Neutrophil (primary cell): ENCODE measurements at regions not wholly inside any gene's neighbourhood (a gene's known extent, or its start where the extent isn't known, plus 50 kb on each side); places are given as distances from the start of the nearest gene placed in this dataset.

Experiments
- H3K27ac ChIP-seq: fragments of 200-600 bp; sonication (generic); 2 replicates; pipeline ENCODE4 v1.5.1; 2016; ENCODE audit warnings: mild to moderate bottlenecking, moderate library complexity
- H3K27me3 ChIP-seq: fragments of 200-600 bp; sonication (generic); 2 replicates; pipeline ENCODE4 v1.6.0; 2016; ENCODE audit warnings: mild to moderate bottlenecking
- H3K36me3 ChIP-seq: fragments of 200-600 bp; sonication (generic); 2 replicates; pipeline ENCODE4 v1.5.1; 2017
- H3K4me1 ChIP-seq, 2 experiments: fragments of 200-600 bp in 1 of 2; sonication (generic) in 1 of 2; 1 replicate in 1 of 2; 2 replicates in 1 of 2; pipeline versions ENCODE4 v1.5.1 to v1.6.1; 2013 to 2016; ENCODE audit warnings: low read depth in 1 of 2, low read length in 1 of 2, mild to moderate bottlenecking in 1 of 2, moderate library complexity in 1 of 2; ENCODE audit not compliant: control insufficient read depth in 1 of 2, insufficient read depth in 1 of 2
- H3K4me3 ChIP-seq, 2 experiments: fragments of 200-600 bp in 1 of 2; sonication (generic) in 1 of 2; 1 replicate in 1 of 2; 2 replicates in 1 of 2; pipeline ENCODE4 v1.5.1; 2013 to 2016; ENCODE audit warnings: low read depth in 1 of 2, low read length in 1 of 2, mild to moderate bottlenecking in 1 of 2, moderate library complexity in 1 of 2
- H3K9me3 ChIP-seq: fragments of 200-600 bp; sonication (generic); 2 replicates; pipeline ENCODE4 v1.5.1; 2016
- TF ChIP-seq, protein P1 (sequence below): fragments of 200-600 bp; sonication (generic); IDR thresholded peaks from 2 replicates; pipeline ENCODE4 v1.5.1; 2016; ENCODE audit warnings: antibody characterized with exemption

DNA sequence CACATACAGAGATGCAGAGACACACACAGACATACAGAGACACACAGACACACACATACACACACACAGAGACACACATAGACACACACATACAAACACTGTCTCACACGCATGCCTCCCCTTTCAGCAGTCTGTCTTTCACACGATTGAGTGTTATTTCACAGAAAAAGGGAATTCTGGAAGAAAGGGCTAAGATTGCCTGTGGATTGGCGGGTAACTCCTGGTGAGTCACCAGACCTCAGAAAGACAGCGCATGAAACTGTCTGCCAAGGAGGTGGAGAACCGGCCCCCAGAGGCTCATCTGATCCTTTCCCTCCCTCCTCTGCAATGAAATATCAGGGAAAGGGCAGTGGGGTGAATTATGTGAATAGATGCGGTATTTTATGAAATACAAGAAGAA, 127.2 kb upstream of the GSC start:
- Histone ChIP-seq H3K9me3 (no peaks in the 10 kb centered on the region), H3K36me3 (no peaks in the 10 kb centered on the region), H3K27ac (no peak overlapping the region), H3K4me3 (no peak overlapping the region), H3K4me1 (no peaks in the 10 kb centered on the region), H3K27me3 (no peaks in the 10 kb centered on the region)
- TF ChIP-seq, protein P1, sequence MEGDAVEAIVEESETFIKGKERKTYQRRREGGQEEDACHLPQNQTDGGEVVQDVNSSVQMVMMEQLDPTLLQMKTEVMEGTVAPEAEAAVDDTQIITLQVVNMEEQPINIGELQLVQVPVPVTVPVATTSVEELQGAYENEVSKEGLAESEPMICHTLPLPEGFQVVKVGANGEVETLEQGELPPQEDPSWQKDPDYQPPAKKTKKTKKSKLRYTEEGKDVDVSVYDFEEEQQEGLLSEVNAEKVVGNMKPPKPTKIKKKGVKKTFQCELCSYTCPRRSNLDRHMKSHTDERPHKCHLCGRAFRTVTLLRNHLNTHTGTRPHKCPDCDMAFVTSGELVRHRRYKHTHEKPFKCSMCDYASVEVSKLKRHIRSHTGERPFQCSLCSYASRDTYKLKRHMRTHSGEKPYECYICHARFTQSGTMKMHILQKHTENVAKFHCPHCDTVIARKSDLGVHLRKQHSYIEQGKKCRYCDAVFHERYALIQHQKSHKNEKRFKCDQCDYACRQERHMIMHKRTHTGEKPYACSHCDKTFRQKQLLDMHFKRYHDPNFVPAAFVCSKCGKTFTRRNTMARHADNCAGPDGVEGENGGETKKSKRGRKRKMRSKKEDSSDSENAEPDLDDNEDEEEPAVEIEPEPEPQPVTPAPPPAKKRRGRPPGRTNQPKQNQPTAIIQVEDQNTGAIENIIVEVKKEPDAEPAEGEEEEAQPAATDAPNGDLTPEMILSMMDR, result no peak

DNA sequence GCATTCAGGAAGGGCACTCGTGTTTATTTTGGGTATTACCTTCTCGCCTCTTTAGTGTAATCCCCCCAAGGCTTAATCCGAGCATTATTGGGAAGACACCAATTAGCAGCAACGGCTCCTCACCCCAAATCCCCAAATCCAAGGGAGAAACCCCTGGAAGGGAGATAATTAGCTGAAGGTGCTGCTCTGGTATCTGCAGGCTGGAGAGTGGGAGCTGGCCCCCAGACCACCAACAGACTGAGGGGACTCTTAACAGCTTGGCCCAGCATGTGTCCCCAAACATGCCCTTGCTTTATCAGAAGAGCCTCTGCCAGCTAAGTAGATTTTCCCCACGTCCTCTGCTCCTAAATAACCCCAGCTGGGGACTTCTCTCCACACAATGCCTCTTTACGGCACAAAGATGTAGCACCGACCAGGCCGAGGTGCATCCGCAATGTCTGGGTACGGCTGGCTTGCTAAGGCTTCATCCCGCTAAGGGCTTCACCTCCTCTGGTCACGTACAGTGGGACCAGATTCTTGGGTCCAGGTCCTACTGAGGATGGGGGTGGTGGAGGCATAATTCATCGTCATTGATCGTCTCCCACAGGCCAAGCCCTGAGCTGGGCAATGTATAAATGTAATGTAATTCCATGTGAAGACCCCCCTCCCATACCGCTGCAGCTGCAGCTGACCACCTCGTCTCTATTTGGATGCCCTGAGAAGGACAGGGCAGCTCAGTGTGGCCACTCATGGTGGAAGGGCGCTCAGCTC, 123.7 kb upstream of the GSC start:
- Histone ChIP-seq H3K9me3 (no peaks in the 10 kb centered on the region), H3K27ac (no peak overlapping the region), H3K4me3 (no peak overlapping the region), H3K36me3 (no peaks in the 10 kb centered on the region), H3K27me3 (no peaks in the 10 kb centered on the region), H3K4me1 (no peaks in the 10 kb centered on the region)
- TF ChIP-seq, protein P1, result no peak

DNA sequence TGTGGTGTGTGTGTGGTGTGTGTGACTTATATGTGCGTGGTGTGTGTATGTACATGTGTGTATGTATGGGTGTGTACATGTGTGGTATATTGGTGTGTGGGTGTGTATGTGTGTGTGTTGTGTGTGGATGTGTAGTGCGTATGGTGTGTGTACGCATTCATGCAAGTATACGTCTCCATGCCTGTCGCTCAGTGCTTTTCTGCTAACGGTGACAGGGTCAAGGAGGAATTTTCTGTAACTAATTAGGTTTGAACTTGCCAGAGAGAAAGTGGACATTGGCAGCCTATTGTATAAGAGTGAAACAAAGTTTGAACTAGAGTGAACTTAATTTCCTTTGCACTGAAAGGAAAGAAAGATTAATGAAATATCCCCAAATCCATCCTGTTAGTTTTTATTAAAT, 120.9 kb upstream of the GSC start:
- TF ChIP-seq, protein P1, result no peak
- H3K27me3 ChIP-seq, result no peaks in the 10 kb centered on the region
- no peak overlapping the region for H3K27ac ChIP-seq
- H3K4me3 ChIP-seq, result no peak overlapping the region
- H3K36me3 ChIP-seq, result no peaks in the 10 kb centered on the region
- no peaks in the 10 kb centered on the region for H3K4me1 ChIP-seq
- H3K9me3 ChIP-seq, result no peaks in the 10 kb centered on the region

DNA sequence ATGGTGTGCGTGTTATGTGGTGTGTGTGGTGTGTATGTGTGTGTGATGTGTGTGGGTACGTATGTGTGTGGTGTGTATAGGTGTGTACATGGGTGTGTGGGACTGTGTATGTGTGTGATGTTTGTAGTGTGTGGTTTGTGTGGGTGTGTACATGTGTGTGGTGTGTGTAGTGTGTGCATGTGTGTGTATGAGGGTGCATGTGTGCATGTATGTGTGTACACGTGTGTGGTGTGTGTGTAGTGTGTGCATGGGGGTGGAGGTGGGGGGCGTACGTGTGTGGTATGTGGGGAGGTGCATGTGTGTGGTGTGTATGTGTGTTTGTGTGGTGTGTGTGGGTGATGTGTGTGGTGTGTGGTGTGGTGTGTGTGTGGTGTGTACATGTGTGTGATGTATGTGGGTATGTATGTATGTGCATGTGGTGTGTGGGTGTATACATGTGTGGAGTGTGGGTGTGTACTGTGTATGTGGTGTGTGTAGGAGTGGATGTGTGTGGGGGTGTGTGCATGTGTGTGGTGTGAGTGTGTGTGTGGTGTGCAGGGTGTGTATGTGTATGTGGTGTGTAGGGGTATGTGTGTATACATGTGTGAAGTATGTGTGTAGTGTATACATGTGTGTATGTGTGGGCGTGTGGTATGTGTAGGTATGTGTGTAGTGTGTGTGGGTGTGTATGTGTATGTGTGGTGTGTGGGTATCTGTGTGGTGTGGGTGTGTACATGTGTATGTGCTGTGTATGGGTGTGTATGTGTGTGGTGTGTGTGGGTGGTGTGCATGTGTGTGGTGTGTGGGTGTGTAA, 119.8 kb upstream of the GSC start:
- Histone ChIP-seq H3K4me3 (no peak overlapping the region), H3K27ac (no peak overlapping the region), H3K9me3 (no peaks in the 10 kb centered on the region), H3K36me3 (no peaks in the 10 kb centered on the region), H3K27me3 (no peaks in the 10 kb centered on the region), H3K4me1 (no peaks in the 10 kb centered on the region)
- TF ChIP-seq, protein P1, result no peak

DNA sequence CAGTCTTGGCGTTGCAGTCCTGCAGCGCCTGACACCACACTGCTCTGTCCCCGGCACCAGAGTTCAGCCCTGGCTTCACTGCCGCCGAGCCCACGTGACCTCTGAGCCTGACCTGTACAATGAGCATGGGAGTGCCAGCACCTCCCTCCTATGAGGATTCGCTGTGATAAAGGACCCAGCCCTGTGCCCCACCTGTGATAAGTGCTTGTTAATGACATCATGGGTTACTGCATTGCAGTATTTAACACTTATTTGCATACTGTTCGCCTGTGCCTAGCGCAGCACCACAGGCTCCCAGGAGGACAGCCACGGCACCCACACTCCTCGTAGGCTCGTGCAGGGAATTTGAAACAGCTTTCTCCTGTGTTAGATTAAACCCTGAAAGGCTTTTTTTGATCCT, 118.2 kb upstream of the GSC start:
- TF ChIP-seq, protein P1, result no peak
- Histone ChIP-seq H3K9me3 (no peaks in the 10 kb centered on the region), H3K4me1 (no peaks in the 10 kb centered on the region), H3K36me3 (no peaks in the 10 kb centered on the region), H3K4me3 (no peak overlapping the region), H3K27me3 (no peaks in the 10 kb centered on the region), H3K27ac (no peak overlapping the region)
